ENCODE measurements at regions not wholly inside any gene's neighbourhood (a gene's known extent, or its start where the extent isn't known, plus 50 kb on each side); places are given as distances from the start of the nearest gene placed in this dataset.

DNA sequence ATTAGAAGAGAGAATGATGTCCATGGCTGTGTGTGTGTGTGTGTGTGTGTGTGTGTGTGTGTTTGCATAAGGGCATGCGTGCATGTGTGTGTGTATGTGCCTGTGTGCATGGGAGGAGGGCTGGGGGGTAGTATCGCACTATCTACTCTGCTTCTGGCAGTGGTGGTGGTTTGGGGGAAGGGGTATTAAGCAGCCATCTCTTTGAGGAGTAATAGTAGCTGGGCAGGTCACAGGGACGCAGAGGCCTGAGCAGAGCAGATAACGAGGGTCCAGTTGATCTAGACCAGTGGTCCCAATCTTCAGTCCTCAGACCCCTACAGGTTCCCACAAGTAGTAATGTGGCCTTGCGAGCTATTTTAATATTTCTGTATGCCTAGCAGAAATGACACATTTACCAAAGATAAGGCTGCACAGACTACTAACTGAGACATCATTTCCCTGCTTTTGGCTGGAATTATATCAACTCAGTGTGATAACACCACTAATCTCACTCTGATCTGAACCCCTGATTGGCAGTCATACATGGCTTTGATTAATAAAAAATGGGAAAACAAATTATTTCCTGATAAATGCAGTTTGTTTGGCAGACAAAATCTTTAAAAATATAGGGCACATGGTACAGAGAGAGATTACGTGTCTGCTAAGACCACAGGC lies 354.3 kb downstream of the BUD13 start:
- TF ChIP-seq, protein P1, sequence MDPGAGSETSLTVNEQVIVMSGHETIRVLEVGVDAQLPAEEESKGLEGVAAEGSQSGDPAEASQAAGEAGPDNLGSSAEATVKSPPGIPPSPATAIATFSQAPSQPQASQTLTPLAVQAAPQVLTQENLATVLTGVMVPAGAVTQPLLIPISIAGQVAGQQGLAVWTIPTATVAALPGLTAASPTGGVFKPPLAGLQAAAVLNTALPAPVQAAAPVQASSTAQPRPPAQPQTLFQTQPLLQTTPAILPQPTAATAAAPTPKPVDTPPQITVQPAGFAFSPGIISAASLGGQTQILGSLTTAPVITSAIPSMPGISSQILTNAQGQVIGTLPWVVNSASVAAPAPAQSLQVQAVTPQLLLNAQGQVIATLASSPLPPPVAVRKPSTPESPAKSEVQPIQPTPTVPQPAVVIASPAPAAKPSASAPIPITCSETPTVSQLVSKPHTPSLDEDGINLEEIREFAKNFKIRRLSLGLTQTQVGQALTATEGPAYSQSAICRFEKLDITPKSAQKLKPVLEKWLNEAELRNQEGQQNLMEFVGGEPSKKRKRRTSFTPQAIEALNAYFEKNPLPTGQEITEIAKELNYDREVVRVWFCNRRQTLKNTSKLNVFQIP (CRISPR knock-in tag; IDR thresholded peaks at IDR 0.05; ENCODE audit: borderline replicate concordance, low read depth), result no peak
- TF ChIP-seq PPARA (CRISPR knock-in tag; IDR thresholded peaks at IDR 0.05; ENCODE audit: borderline replicate concordance) (no peak), ZNF8 (CRISPR knock-in tag; IDR thresholded peaks at IDR 0.05) (no peak), RARB (CRISPR knock-in tag; IDR thresholded peaks at IDR 0.05) (no peak), TCF4 (CRISPR knock-in tag; IDR thresholded peaks at IDR 0.05; ENCODE audit: borderline replicate concordance) (peak; percentile 74; the same call in 1 of the 2 replicates)
- TF ChIP-seq, protein P2, sequence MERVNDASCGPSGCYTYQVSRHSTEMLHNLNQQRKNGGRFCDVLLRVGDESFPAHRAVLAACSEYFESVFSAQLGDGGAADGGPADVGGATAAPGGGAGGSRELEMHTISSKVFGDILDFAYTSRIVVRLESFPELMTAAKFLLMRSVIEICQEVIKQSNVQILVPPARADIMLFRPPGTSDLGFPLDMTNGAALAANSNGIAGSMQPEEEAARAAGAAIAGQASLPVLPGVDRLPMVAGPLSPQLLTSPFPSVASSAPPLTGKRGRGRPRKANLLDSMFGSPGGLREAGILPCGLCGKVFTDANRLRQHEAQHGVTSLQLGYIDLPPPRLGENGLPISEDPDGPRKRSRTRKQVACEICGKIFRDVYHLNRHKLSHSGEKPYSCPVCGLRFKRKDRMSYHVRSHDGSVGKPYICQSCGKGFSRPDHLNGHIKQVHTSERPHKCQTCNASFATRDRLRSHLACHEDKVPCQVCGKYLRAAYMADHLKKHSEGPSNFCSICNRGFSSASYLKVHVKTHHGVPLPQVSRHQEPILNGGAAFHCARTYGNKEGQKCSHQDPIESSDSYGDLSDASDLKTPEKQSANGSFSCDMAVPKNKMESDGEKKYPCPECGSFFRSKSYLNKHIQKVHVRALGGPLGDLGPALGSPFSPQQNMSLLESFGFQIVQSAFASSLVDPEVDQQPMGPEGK (CRISPR knock-in tag; IDR thresholded peaks at IDR 0.05; ENCODE audit: borderline replicate concordance), result no peak
- TF ChIP-seq, protein P3, sequence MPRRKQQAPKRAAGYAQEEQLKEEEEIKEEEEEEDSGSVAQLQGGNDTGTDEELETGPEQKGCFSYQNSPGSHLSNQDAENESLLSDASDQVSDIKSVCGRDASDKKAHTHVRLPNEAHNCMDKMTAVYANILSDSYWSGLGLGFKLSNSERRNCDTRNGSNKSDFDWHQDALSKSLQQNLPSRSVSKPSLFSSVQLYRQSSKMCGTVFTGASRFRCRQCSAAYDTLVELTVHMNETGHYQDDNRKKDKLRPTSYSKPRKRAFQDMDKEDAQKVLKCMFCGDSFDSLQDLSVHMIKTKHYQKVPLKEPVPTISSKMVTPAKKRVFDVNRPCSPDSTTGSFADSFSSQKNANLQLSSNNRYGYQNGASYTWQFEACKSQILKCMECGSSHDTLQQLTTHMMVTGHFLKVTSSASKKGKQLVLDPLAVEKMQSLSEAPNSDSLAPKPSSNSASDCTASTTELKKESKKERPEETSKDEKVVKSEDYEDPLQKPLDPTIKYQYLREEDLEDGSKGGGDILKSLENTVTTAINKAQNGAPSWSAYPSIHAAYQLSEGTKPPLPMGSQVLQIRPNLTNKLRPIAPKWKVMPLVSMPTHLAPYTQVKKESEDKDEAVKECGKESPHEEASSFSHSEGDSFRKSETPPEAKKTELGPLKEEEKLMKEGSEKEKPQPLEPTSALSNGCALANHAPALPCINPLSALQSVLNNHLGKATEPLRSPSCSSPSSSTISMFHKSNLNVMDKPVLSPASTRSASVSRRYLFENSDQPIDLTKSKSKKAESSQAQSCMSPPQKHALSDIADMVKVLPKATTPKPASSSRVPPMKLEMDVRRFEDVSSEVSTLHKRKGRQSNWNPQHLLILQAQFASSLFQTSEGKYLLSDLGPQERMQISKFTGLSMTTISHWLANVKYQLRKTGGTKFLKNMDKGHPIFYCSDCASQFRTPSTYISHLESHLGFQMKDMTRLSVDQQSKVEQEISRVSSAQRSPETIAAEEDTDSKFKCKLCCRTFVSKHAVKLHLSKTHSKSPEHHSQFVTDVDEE (CRISPR knock-in tag; IDR thresholded peaks at IDR 0.05), result 0 out of 2 replicates have a peak, but pooled peaks have one; percentile 72
- no peak; the same call in 2 of the 3 replicates for ATAC-seq

DNA sequence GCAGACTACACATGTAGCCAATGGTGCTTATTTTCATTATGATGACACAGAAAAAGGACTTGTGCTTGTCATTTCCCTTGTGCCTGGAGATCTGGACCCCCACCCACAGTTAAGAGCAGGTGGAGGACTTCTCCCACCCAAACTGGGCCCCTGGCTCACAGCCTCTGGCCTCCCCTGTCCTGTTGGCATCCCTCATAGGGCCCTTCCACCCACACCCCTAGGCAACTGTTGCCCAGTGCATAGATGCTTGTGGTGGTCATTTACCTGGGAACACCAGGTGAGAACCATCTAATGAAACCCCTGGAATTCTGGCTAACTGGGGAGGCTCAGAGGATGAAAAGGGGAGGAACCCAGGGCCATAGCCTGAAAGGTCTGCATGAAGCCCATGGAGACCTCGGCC lies 355.9 kb downstream of the BUD13 start:
- no peak for ATAC-seq
- TF ChIP-seq ZNF70 (CRISPR knock-in tag; IDR thresholded peaks at IDR 0.05) (no peak), TCF4 (CRISPR knock-in tag; IDR thresholded peaks at IDR 0.05; ENCODE audit: borderline replicate concordance) (no peak), ZFP3 (CRISPR knock-in tag; IDR thresholded peaks at IDR 0.05) (no peak), ZNF8 (CRISPR knock-in tag; IDR thresholded peaks at IDR 0.05) (no peak), OSR1 (CRISPR knock-in tag; IDR thresholded peaks at IDR 0.05) (no peak), SNAI2 (CRISPR knock-in tag; IDR thresholded peaks at IDR 0.05) (no peak), GLIS3 (CRISPR knock-in tag; IDR thresholded peaks at IDR 0.05) (no peak), ZNF565 (CRISPR knock-in tag; conservative IDR thresholded peaks at IDR 0.05; ENCODE audit: low read depth) (no peak), RARB (CRISPR knock-in tag; IDR thresholded peaks at IDR 0.05) (no peak), ZC3H10 (CRISPR knock-in tag; IDR thresholded peaks at IDR 0.05) (no peak), PPARA (CRISPR knock-in tag; IDR thresholded peaks at IDR 0.05; ENCODE audit: borderline replicate concordance) (no peak), BACH2 (CRISPR knock-in tag; IDR thresholded peaks at IDR 0.05; ENCODE audit: borderline replicate concordance) (no peak), ISL1 (CRISPR knock-in tag; IDR thresholded peaks at IDR 0.05) (no peak)
- TF ChIP-seq, protein P2 (CRISPR knock-in tag; IDR thresholded peaks at IDR 0.05; ENCODE audit: borderline replicate concordance), result no peak
- TF ChIP-seq, protein P3 (CRISPR knock-in tag; IDR thresholded peaks at IDR 0.05), result no peak
- TF ChIP-seq, protein P4, sequence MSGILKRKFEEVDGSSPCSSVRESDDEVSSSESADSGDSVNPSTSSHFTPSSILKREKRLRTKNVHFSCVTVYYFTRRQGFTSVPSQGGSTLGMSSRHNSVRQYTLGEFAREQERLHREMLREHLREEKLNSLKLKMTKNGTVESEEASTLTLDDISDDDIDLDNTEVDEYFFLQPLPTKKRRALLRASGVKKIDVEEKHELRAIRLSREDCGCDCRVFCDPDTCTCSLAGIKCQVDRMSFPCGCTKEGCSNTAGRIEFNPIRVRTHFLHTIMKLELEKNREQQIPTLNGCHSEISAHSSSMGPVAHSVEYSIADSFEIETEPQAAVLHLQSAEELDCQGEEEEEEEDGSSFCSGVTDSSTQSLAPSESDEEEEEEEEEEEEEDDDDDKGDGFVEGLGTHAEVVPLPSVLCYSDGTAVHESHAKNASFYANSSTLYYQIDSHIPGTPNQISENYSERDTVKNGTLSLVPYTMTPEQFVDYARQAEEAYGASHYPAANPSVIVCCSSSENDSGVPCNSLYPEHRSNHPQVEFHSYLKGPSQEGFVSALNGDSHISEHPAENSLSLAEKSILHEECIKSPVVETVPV (CRISPR knock-in tag; IDR thresholded peaks at IDR 0.05), result no peak
- TF ChIP-seq, protein P1 (CRISPR knock-in tag; IDR thresholded peaks at IDR 0.05; ENCODE audit: borderline replicate concordance, low read depth), result no peak
- TF ChIP-seq, protein P5, sequence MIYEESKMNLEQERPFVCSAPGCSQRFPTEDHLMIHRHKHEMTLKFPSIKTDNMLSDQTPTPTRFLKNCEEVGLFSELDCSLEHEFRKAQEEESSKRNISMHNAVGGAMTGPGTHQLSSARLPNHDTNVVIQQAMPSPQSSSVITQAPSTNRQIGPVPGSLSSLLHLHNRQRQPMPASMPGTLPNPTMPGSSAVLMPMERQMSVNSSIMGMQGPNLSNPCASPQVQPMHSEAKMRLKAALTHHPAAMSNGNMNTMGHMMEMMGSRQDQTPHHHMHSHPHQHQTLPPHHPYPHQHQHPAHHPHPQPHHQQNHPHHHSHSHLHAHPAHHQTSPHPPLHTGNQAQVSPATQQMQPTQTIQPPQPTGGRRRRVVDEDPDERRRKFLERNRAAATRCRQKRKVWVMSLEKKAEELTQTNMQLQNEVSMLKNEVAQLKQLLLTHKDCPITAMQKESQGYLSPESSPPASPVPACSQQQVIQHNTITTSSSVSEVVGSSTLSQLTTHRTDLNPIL (CRISPR knock-in tag; IDR thresholded peaks at IDR 0.05; ENCODE audit: low read depth), result no peak
